Anterior cingulate cortex (tissue), 58 donors: ENCODE measurements at regions not wholly inside any gene's neighbourhood (a gene's known extent, or its start where the extent isn't known, plus 50 kb on each side); places are given as distances from the start of the nearest gene placed in this dataset.
"Not testable (repeated sequence)": the region's sequence is repeated elsewhere in the genome, so short reads cannot be mapped to it uniquely, and the experiment has no call there.

ENCODE experiments used
- DNase-seq, 58 donors: peaks; one replicate each; lab custom pipeline; 2025; lab: John Stamatoyannopoulos, UW

- DNase-seq: no peak
These were observed 157.5 kb downstream of the TTC8 start for GRCh38 chr14:88981948-88982347.

- DNase-seq: no peak
These were observed 159.3 kb downstream of the TTC8 start for GRCh38 chr14:88983755-88984154.

GRCh38 chr14:88985654-88986053, 161.2 kb downstream of the TTC8 start:
- DNase-seq: no peak

- DNase-seq: no peak
These were observed 161.8 kb downstream of the TTC8 start for GRCh38 chr14:88986146-88986841.

- not testable (repeated sequence) for DNase-seq
These were observed 162.5 kb downstream of the TTC8 start for GRCh38 chr14:88986908-88987307.

- no peak for DNase-seq
These were observed 163.1 kb downstream of the TTC8 start for GRCh38 chr14:88987516-88987915.

- DNase-seq: no peak
These were observed 165.5 kb downstream of the TTC8 start for GRCh38 chr14:88989911-88990310.

GRCh38 chr14:88990856-88991255, 166.4 kb downstream of the TTC8 start:
- no peak for DNase-seq

GRCh38 chr14:88992011-88992410, 167.6 kb downstream of the TTC8 start:
- DNase-seq: no peak

GRCh38 chr14:88993946-88994345, 169.5 kb downstream of the TTC8 start:
- no peak for DNase-seq

- DNase-seq: no peak
These were observed 171.2 kb downstream of the TTC8 start for GRCh38 chr14:88995437-88996198.

GRCh38 chr14:88998027-88998426, 173.6 kb downstream of the TTC8 start:
- no peak for DNase-seq

- no peak for DNase-seq
These were observed 174.7 kb downstream of the TTC8 start for GRCh38 chr14:88999137-88999536.

- DNase-seq: peak in 1 of 58 donors; percentile 2
These were observed 175.8 kb downstream of the TTC8 start for GRCh38 chr14:89000007-89000942.

- no peak for DNase-seq
These were observed 179.7 kb downstream of the TTC8 start for GRCh38 chr14:89004166-89004565.

GRCh38 chr14:89007906-89008305, 183.5 kb downstream of the TTC8 start:
- DNase-seq: no peak

- DNase-seq: no peak
These were observed 187.2 kb downstream of the TTC8 start for GRCh38 chr14:89011355-89012281.

- no peak for DNase-seq
These were observed 188.0 kb downstream of the TTC8 start for GRCh38 chr14:89012282-89013097.

GRCh38 chr14:89013098-89013504, 188.7 kb downstream of the TTC8 start:
- no peak for DNase-seq
